ENCODE measurements at regions not wholly inside any gene's neighbourhood (a gene's known extent, or its start where the extent isn't known, plus 50 kb on each side); places are given as distances from the start of the nearest gene placed in this dataset.
"Not testable (repeated sequence)": the region's sequence is repeated elsewhere in the genome, so short reads cannot be mapped to it uniquely, and the experiment has no call there.

DNA sequence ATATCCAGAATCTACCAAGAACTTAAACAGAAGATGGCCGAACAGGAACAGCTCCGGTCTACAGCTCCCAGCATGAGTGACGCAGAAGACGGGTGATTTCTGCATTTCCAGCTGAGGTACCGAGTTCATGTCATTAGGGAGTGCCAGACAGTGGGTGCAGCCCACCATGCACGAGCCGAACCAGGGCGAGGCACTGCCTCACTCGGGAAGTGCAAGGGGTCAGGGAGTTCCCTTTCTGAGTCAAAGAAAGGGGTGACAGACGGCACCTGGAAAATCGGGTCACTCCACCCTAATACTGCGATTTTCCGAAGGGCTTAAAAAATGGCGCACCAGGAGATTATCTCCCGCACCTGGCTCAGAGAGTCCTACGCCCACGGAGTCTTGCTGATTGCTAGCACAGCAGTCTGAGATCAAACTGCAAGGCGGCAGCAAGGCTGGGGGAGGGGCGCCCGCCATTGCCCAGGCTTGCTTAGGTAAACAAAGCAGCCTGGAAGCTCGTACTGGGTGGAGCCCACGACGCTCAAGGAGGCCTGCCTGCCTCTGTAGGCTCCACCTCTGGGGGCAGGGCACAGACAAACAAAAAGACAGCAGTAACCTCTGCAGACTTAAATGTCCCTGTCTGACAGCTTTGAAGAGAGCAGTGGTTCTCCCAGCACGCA, 267.4 kb downstream of the HINT1 start:
- H3K4me3 ChIP-seq (ENCODE audit: low read length in 3 of 3); H3K4me1 ChIP-seq (ENCODE audit: control insufficient read depth in 3 of 3, insufficient read depth in 3 of 3, low read length in 3 of 3); H3K9me3 ChIP-seq (ENCODE audit: control insufficient read depth in 3 of 3, low read length in 3 of 3); H3K27me3 ChIP-seq (ENCODE audit: control insufficient read depth in 3 of 3, insufficient read depth in 3 of 3, low read length in 3 of 3); H3K9ac ChIP-seq (ENCODE audit: low read depth in 1 of 3, low read length in 3 of 3); H3K27ac ChIP-seq (ENCODE audit: low read depth, low read length); H3K36me3 ChIP-seq (ENCODE audit: control insufficient read depth in 3 of 3, insufficient read depth in 3 of 3, low read length in 3 of 3): not testable (repeated sequence)

- not testable (repeated sequence) for H3K27me3 ChIP-seq (ENCODE audit: control insufficient read depth in 3 of 3, insufficient read depth in 3 of 3, low read length in 3 of 3); H3K4me3 ChIP-seq (ENCODE audit: low read length in 3 of 3); H3K27ac ChIP-seq (ENCODE audit: low read depth, low read length); H3K9ac ChIP-seq (ENCODE audit: low read depth in 1 of 3, low read length in 3 of 3); H3K36me3 ChIP-seq (ENCODE audit: control insufficient read depth in 3 of 3, insufficient read depth in 3 of 3, low read length in 3 of 3); H3K4me1 ChIP-seq (ENCODE audit: control insufficient read depth in 3 of 3, insufficient read depth in 3 of 3, low read length in 3 of 3); H3K9me3 ChIP-seq (ENCODE audit: control insufficient read depth in 3 of 3, low read length in 3 of 3)
These were observed 267.9 kb downstream of the HINT1 start for GRCh38 chr5:130897181-130897536.

DNA sequence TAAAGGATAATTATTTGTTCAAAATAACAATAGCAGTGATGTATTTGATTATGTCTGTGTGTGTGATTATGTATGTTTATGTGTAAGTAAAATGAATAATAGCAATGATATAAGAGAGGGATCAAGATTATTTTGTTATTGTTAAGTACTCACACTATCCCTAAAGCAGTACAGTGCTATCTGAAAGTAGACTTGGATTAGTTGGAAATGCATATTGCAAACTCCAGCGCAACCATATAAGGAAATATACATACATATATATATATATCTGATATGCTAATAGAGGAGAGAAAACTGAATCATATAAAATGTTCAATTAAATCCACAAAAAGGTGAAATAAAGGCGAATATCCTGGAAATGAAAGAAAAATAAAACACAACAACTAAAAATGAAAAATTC, 268.4 kb downstream of the HINT1 start:
- no peaks in the 10 kb centered on the region for H3K9me3 ChIP-seq (ENCODE audit: control insufficient read depth in 3 of 3, low read length in 3 of 3)
- no peaks in the 10 kb centered on the region for H3K36me3 ChIP-seq (ENCODE audit: control insufficient read depth in 3 of 3, insufficient read depth in 3 of 3, low read length in 3 of 3)
- no peaks in the 10 kb centered on the region for H3K27me3 ChIP-seq (ENCODE audit: control insufficient read depth in 3 of 3, insufficient read depth in 3 of 3, low read length in 3 of 3)
- H3K4me3 ChIP-seq (ENCODE audit: low read length in 3 of 3) = no peak overlapping the region
- H3K4me1 ChIP-seq (ENCODE audit: control insufficient read depth in 3 of 3, insufficient read depth in 3 of 3, low read length in 3 of 3) = no peaks in the 10 kb centered on the region
- no peak overlapping the region for H3K27ac ChIP-seq (ENCODE audit: low read depth, low read length)
- no peak overlapping the region for H3K9ac ChIP-seq (ENCODE audit: low read depth in 1 of 3, low read length in 3 of 3)

GRCh38 chr5:130893006-130893405, 272.1 kb downstream of the HINT1 start:
- Histone ChIP-seq H3K4me1 (ENCODE audit: control insufficient read depth in 3 of 3, insufficient read depth in 3 of 3, low read length in 3 of 3) (no peaks in the 10 kb centered on the region), H3K9ac (ENCODE audit: low read depth in 1 of 3, low read length in 3 of 3) (no peak overlapping the region), H3K4me3 (ENCODE audit: low read length in 3 of 3) (no peak overlapping the region), H3K9me3 (ENCODE audit: control insufficient read depth in 3 of 3, low read length in 3 of 3) (no peaks in the 10 kb centered on the region), H3K27me3 (ENCODE audit: control insufficient read depth in 3 of 3, insufficient read depth in 3 of 3, low read length in 3 of 3) (no peaks in the 10 kb centered on the region), H3K27ac (ENCODE audit: low read depth, low read length) (no peak overlapping the region), H3K36me3 (ENCODE audit: control insufficient read depth in 3 of 3, insufficient read depth in 3 of 3, low read length in 3 of 3) (no peaks in the 10 kb centered on the region)

GRCh38 chr5:130890610-130891009, 274.4 kb downstream of the HINT1 start:
- no peaks in the 10 kb centered on the region for H3K27me3 ChIP-seq (ENCODE audit: control insufficient read depth in 3 of 3, insufficient read depth in 3 of 3, low read length in 3 of 3)
- H3K9me3 ChIP-seq (ENCODE audit: control insufficient read depth in 3 of 3, low read length in 3 of 3) = no peaks in the 10 kb centered on the region
- no peak overlapping the region for H3K27ac ChIP-seq (ENCODE audit: low read depth, low read length)
- H3K9ac ChIP-seq (ENCODE audit: low read depth in 1 of 3, low read length in 3 of 3) = no peak overlapping the region
- no peaks in the 10 kb centered on the region for H3K36me3 ChIP-seq (ENCODE audit: control insufficient read depth in 3 of 3, insufficient read depth in 3 of 3, low read length in 3 of 3)
- no peak overlapping the region for H3K4me3 ChIP-seq (ENCODE audit: low read length in 3 of 3)
- H3K4me1 ChIP-seq (ENCODE audit: control insufficient read depth in 3 of 3, insufficient read depth in 3 of 3, low read length in 3 of 3) = no peaks in the 10 kb centered on the region

DNA sequence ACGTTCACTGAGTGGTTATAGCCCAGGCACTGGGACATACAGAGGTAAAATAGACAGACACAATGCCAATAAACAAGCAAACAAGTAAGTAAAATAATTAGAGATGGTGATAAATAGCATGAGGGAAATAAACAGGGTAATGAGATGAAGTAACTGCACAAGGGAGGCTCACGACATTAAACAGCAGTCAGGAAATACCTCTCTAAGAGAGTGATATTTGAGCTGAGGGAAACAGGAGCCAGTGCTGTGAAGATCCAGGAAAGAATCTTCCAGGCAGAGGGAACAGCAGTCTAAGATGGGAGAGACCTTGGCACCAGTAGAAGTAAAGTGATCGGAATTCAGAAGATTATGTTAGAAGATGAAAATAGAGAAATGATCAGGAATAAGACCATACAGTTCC, 279.4 kb downstream of the HINT1 start:
- Histone ChIP-seq H3K27ac (ENCODE audit: low read depth, low read length) (no peak overlapping the region), H3K4me3 (ENCODE audit: low read length in 3 of 3) (no peak overlapping the region), H3K9me3 (ENCODE audit: control insufficient read depth in 3 of 3, low read length in 3 of 3) (no peaks in the 10 kb centered on the region), H3K4me1 (ENCODE audit: control insufficient read depth in 3 of 3, insufficient read depth in 3 of 3, low read length in 3 of 3) (peaks cover 0 to 4% (median 0%) of the 10 kb centered on the region in 3 donors), H3K36me3 (ENCODE audit: control insufficient read depth in 3 of 3, insufficient read depth in 3 of 3, low read length in 3 of 3) (no peaks in the 10 kb centered on the region), H3K9ac (ENCODE audit: low read depth in 1 of 3, low read length in 3 of 3) (no peak overlapping the region), H3K27me3 (ENCODE audit: control insufficient read depth in 3 of 3, insufficient read depth in 3 of 3, low read length in 3 of 3) (no peaks in the 10 kb centered on the region)

DNA sequence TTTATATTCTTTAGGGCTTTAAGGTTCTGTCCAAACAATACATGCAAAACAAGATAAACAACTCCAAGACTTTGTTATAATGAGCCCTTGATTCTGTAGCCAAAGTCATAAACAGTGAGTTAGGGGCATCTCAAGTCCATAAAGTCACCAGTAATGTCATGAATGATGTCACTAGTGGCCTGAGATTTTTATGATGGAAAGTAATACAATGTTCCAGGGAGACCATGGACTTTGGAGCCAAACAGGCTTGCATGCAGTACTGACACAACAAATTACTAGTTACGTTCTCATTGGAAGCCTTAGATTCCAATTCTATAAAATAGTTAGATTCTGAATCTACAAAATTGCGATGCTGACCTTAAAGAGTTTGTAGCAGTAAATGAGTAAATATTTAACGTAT, 280.0 kb downstream of the HINT1 start:
- H3K27ac ChIP-seq (ENCODE audit: low read depth, low read length) = no peak overlapping the region
- H3K36me3 ChIP-seq (ENCODE audit: control insufficient read depth in 3 of 3, insufficient read depth in 3 of 3, low read length in 3 of 3) = no peaks in the 10 kb centered on the region
- no peak overlapping the region for H3K4me3 ChIP-seq (ENCODE audit: low read length in 3 of 3)
- no peaks in the 10 kb centered on the region for H3K27me3 ChIP-seq (ENCODE audit: control insufficient read depth in 3 of 3, insufficient read depth in 3 of 3, low read length in 3 of 3)
- H3K4me1 ChIP-seq (ENCODE audit: control insufficient read depth in 3 of 3, insufficient read depth in 3 of 3, low read length in 3 of 3) = peaks cover 0 to 4% (median 0%) of the 10 kb centered on the region in 3 donors
- H3K9ac ChIP-seq (ENCODE audit: low read depth in 1 of 3, low read length in 3 of 3) = no peak overlapping the region
- no peaks in the 10 kb centered on the region for H3K9me3 ChIP-seq (ENCODE audit: control insufficient read depth in 3 of 3, low read length in 3 of 3)

DNA sequence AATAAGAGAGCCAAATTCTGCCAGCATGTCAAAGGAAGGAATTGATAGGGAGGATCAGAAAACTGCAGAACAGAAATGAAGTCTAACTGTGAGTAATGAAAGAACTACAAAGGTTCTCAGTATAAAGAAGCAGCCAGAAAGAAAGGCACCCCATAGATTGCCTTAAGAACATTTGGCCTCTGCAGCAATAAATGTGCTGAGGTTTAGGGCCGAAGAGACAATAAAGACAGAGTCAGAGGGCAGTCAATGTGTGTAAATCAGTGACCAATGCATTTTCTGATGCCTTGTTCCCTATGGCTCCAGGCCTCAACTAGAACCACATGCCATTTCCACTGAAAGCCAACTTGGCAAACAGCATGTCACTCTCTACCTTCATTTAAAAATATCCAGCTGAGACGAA, 281.0 kb downstream of the HINT1 start:
- no peaks in the 10 kb centered on the region for H3K27me3 ChIP-seq (ENCODE audit: control insufficient read depth in 3 of 3, insufficient read depth in 3 of 3, low read length in 3 of 3)
- H3K36me3 ChIP-seq (ENCODE audit: control insufficient read depth in 3 of 3, insufficient read depth in 3 of 3, low read length in 3 of 3) = no peaks in the 10 kb centered on the region
- no peaks in the 10 kb centered on the region for H3K9me3 ChIP-seq (ENCODE audit: control insufficient read depth in 3 of 3, low read length in 3 of 3)
- no peak overlapping the region for H3K27ac ChIP-seq (ENCODE audit: low read depth, low read length)
- H3K9ac ChIP-seq (ENCODE audit: low read depth in 1 of 3, low read length in 3 of 3) = no peak overlapping the region
- H3K4me1 ChIP-seq (ENCODE audit: control insufficient read depth in 3 of 3, insufficient read depth in 3 of 3, low read length in 3 of 3) = peaks cover 0 to 4% (median 0%) of the 10 kb centered on the region in 3 donors
- no peak overlapping the region for H3K4me3 ChIP-seq (ENCODE audit: low read length in 3 of 3)

DNA sequence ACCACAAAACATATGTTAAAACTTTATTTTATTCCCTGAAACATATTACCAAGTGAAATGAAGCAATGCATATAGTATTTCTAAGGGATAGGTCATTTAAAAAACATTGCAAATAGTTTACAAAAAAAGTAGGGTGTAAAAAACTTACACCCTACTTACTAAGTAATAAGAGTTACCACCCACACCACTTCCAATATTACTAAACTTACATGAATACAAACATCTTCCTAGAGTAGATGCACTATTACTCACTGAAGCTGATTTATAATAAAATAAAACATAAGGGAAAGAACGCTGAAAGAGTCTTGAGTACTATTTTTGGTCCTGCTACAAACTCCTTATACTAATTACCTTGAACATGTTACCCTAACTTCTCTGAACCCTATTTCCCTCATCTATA, 289.4 kb downstream of the HINT1 start:
- Histone ChIP-seq H3K27me3 (ENCODE audit: control insufficient read depth in 3 of 3, insufficient read depth in 3 of 3, low read length in 3 of 3) (no peaks in the 10 kb centered on the region), H3K36me3 (ENCODE audit: control insufficient read depth in 3 of 3, insufficient read depth in 3 of 3, low read length in 3 of 3) (no peaks in the 10 kb centered on the region), H3K9me3 (ENCODE audit: control insufficient read depth in 3 of 3, low read length in 3 of 3) (no peaks in the 10 kb centered on the region), H3K4me3 (ENCODE audit: low read length in 3 of 3) (no peak overlapping the region), H3K27ac (ENCODE audit: low read depth, low read length) (no peak overlapping the region), H3K9ac (ENCODE audit: low read depth in 1 of 3, low read length in 3 of 3) (no peak overlapping the region), H3K4me1 (ENCODE audit: control insufficient read depth in 3 of 3, insufficient read depth in 3 of 3, low read length in 3 of 3) (no peaks in the 10 kb centered on the region)

DNA sequence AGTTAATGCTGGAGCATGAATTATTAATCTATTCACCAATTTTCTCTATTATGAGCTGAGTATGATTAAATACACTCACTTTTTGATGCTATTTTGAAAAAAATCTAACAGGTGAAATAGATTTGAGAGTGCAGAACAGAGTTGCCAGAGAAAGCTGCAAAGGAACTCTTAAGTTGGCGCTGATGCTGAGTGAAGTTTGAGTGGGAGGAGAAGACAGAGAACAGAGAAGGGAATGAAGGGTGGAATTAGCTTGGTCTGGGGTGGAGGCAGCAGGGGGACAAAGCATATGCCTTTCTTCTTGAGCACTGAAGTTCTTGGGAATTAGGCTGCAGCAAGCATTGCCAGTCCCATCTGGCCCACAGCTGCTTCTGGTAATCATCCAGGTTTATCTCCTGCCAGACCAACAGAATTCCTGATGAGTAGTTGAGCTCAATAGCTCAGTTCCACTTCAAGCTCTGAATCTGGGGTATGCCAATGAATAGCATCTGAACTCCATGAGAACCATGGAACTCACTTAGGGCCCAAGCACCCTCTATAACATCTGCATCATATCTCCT, 290.1 kb downstream of the HINT1 start:
- Histone ChIP-seq H3K36me3 (ENCODE audit: control insufficient read depth in 3 of 3, insufficient read depth in 3 of 3, low read length in 3 of 3) (no peaks in the 10 kb centered on the region), H3K27me3 (ENCODE audit: control insufficient read depth in 3 of 3, insufficient read depth in 3 of 3, low read length in 3 of 3) (no peaks in the 10 kb centered on the region), H3K4me1 (ENCODE audit: control insufficient read depth in 3 of 3, insufficient read depth in 3 of 3, low read length in 3 of 3) (no peaks in the 10 kb centered on the region), H3K27ac (ENCODE audit: low read depth, low read length) (no peak overlapping the region), H3K9me3 (ENCODE audit: control insufficient read depth in 3 of 3, low read length in 3 of 3) (no peaks in the 10 kb centered on the region), H3K9ac (ENCODE audit: low read depth in 1 of 3, low read length in 3 of 3) (no peak overlapping the region), H3K4me3 (ENCODE audit: low read length in 3 of 3) (no peak overlapping the region)

Measured in skeletal muscle tissue (tissue), 3 donors.